ENCODE measurements at regions not wholly inside any gene's neighbourhood (a gene's known extent, or its start where the extent isn't known, plus 50 kb on each side); places are given as distances from the start of the nearest gene placed in this dataset.
"Not testable (repeated sequence)": the region's sequence is repeated elsewhere in the genome, so short reads cannot be mapped to it uniquely, and the experiment has no call there.

GRCh38 chr4:75422998-75423397 is 91.2 kb downstream of the RCHY1 start:
- FAIRE-seq, result no peak
- DNase-seq (ENCODE audit: low spot score in 2 of 2), result no peak

GRCh38 chr4:75412746-75413145 is 101.5 kb downstream of the RCHY1 start:
- DNase-seq (ENCODE audit: low spot score in 2 of 2) (no peak), FAIRE-seq (no peak)

- DNase-seq (ENCODE audit: low spot score in 2 of 2) (no peak), FAIRE-seq (no peak)
Measured at GRCh38 chr4:75398501-75398900, 115.7 kb downstream of the RCHY1 start.

GRCh38 chr4:75391489-75392166 is 122.6 kb downstream of the RCHY1 start:
- FAIRE-seq, result no peak
- no peak for DNase-seq (ENCODE audit: low spot score in 2 of 2)

- DNase-seq (ENCODE audit: low spot score in 2 of 2); FAIRE-seq: not testable (repeated sequence)
Measured at GRCh38 chr4:75386426-75386825, 127.8 kb downstream of the RCHY1 start.

- DNase-seq (ENCODE audit: low spot score in 2 of 2) (no peak), FAIRE-seq (no peak)
Measured at GRCh38 chr4:75385106-75385505, 129.1 kb downstream of the RCHY1 start.

GRCh38 chr4:75376543-75376942 is 137.7 kb downstream of the RCHY1 start:
- DNase-seq (ENCODE audit: low spot score in 2 of 2) (no peak), FAIRE-seq (no peak)

GRCh38 chr4:75371915-75372314 is 142.3 kb downstream of the RCHY1 start:
- FAIRE-seq, result no peak

GRCh38 chr4:75370576-75370975 is 143.6 kb downstream of the RCHY1 start:
- FAIRE-seq (no peak), DNase-seq (ENCODE audit: low spot score in 2 of 2) (no peak)

More at GRCh38 chr4:75371915-75372314, 142.3 kb downstream of the RCHY1 start:
- DNase-seq (ENCODE audit: low spot score in 2 of 2), result no peak

GRCh38 chr4:75345423-75345822 is 168.8 kb downstream of the RCHY1 start:
- DNase-seq (ENCODE audit: low spot score in 2 of 2) (no peak), FAIRE-seq (no peak)

- DNase-seq (ENCODE audit: low spot score in 2 of 2) (no peak), FAIRE-seq (no peak)
Measured at GRCh38 chr4:75344915-75345314, 169.3 kb downstream of the RCHY1 start.

GRCh38 chr4:75343333-75343732 is 170.9 kb downstream of the RCHY1 start:
- no peak for FAIRE-seq
- no peak for DNase-seq (ENCODE audit: low spot score in 2 of 2)

GRCh38 chr4:75340561-75340960 is 173.6 kb downstream of the RCHY1 start:
- DNase-seq (ENCODE audit: low spot score in 2 of 2), result no peak
- FAIRE-seq, result no peak

GRCh38 chr4:75338352-75338880 is 175.8 kb downstream of the RCHY1 start:
- no peak for FAIRE-seq
- DNase-seq (ENCODE audit: low spot score in 2 of 2), result no peak

- DNase-seq (ENCODE audit: low spot score in 2 of 2), result no peak
Measured at GRCh38 chr4:75327804-75328512, 186.2 kb downstream of the RCHY1 start.

GRCh38 chr4:75325318-75325979 is 188.8 kb downstream of the RCHY1 start:
- DNase-seq (ENCODE audit: low spot score in 2 of 2) (no peak), FAIRE-seq (no peak)

More at GRCh38 chr4:75327804-75328512, 186.2 kb downstream of the RCHY1 start:
- no peak for FAIRE-seq

- no peak for FAIRE-seq
Measured at GRCh38 chr4:75321484-75321883, 192.7 kb downstream of the RCHY1 start.

GRCh38 chr4:75317641-75318040 is 196.6 kb downstream of the RCHY1 start:
- DNase-seq (ENCODE audit: low spot score in 2 of 2); FAIRE-seq: not testable (repeated sequence)

More at GRCh38 chr4:75321484-75321883, 192.7 kb downstream of the RCHY1 start:
- DNase-seq (ENCODE audit: low spot score in 2 of 2), result no peak

GRCh38 chr4:75308049-75308448 is 206.2 kb downstream of the RCHY1 start:
- FAIRE-seq, result no peak

GRCh38 chr4:75306506-75306905 is 207.7 kb downstream of the RCHY1 start:
- FAIRE-seq, result no peak
- DNase-seq (ENCODE audit: low spot score in 2 of 2), result no peak

More at GRCh38 chr4:75308049-75308448, 206.2 kb downstream of the RCHY1 start:
- no peak for DNase-seq (ENCODE audit: low spot score in 2 of 2)

GRCh38 chr4:75302648-75303047 is 211.6 kb downstream of the RCHY1 start:
- DNase-seq (ENCODE audit: low spot score in 2 of 2) (no peak), FAIRE-seq (no peak)
